ENCODE measurements at regions not wholly inside any gene's neighbourhood (a gene's known extent, or its start where the extent isn't known, plus 50 kb on each side); places are given as distances from the start of the nearest gene placed in this dataset.

GRCh38 chr20:21862259-21862946 lies 156.9 kb downstream of the PAX1 start:
- H3K4me1 ChIP-seq (ENCODE audit: insufficient read depth, low read length): no peaks in the 10 kb centered on the region
- no peaks in the 10 kb centered on the region for H3K9me3 ChIP-seq (ENCODE audit: low read length)
- H3K36me3 ChIP-seq (ENCODE audit: insufficient read depth, low read length): no peaks in the 10 kb centered on the region
- Mint-ChIP-seq H3K27ac (no peak overlapping the region), H3K36me3 (no peaks in the 10 kb centered on the region), H3K27me3 (no peaks in the 10 kb centered on the region), H3K9me3 (peaks cover 10 to 29% (median 17%) of the 10 kb centered on the region in 5 donors), H3K4me1 (no peaks in the 10 kb centered on the region), H3K4me3 (no peak overlapping the region)
- ChIA-PET CTCF (no interaction called here), POLR2A (no interaction called here)
- no peak overlapping the region for H3K27ac ChIP-seq (ENCODE audit: low read depth, low read length)
- no peak overlapping the region for H3K4me3 ChIP-seq (ENCODE audit: low read length)
- no peaks in the 10 kb centered on the region for H3K27me3 ChIP-seq (ENCODE audit: insufficient read depth, low read length, poor library complexity, severe bottlenecking)
- no peak for DNase-seq

GRCh38 chr20:21840991-21841390 lies 135.5 kb downstream of the PAX1 start:
- H3K27ac Mint-ChIP-seq: no peak overlapping the region
- ChIA-PET CTCF (no interaction called here), POLR2A (no interaction called here)

GRCh38 chr20:21839982-21840381 lies 134.5 kb downstream of the PAX1 start:
- Mint-ChIP-seq H3K36me3 (no peaks in the 10 kb centered on the region), H3K4me1 (no peaks in the 10 kb centered on the region), H3K9me3 (peaks cover 0 to 18% (median 8%) of the 10 kb centered on the region in 5 donors), H3K4me3 (no peak overlapping the region), H3K27me3 (no peaks in the 10 kb centered on the region), H3K27ac (no peak overlapping the region)
- H3K9me3 ChIP-seq (ENCODE audit: low read length): no peaks in the 10 kb centered on the region
- no peaks in the 10 kb centered on the region for H3K27me3 ChIP-seq (ENCODE audit: insufficient read depth, low read length, poor library complexity, severe bottlenecking)
- no peaks in the 10 kb centered on the region for H3K36me3 ChIP-seq (ENCODE audit: insufficient read depth, low read length)
- no peaks in the 10 kb centered on the region for H3K4me1 ChIP-seq (ENCODE audit: insufficient read depth, low read length)
- H3K27ac ChIP-seq (ENCODE audit: low read depth, low read length): no peak overlapping the region
- no peak overlapping the region for H3K4me3 ChIP-seq (ENCODE audit: low read length)
- ChIA-PET POLR2A (no interaction called here), CTCF (no interaction called here)
- DNase-seq: no peak

More at GRCh38 chr20:21840991-21841390, 135.5 kb downstream of the PAX1 start:
- H3K4me3 ChIP-seq (ENCODE audit: low read length): no peak overlapping the region
- Mint-ChIP-seq H3K27me3 (no peaks in the 10 kb centered on the region), H3K4me3 (no peak overlapping the region), H3K36me3 (no peaks in the 10 kb centered on the region), H3K9me3 (peaks cover 0 to 20% (median 8%) of the 10 kb centered on the region in 5 donors), H3K4me1 (no peaks in the 10 kb centered on the region)
- no peaks in the 10 kb centered on the region for H3K4me1 ChIP-seq (ENCODE audit: insufficient read depth, low read length)
- no peaks in the 10 kb centered on the region for H3K27me3 ChIP-seq (ENCODE audit: insufficient read depth, low read length, poor library complexity, severe bottlenecking)
- H3K9me3 ChIP-seq (ENCODE audit: low read length): no peaks in the 10 kb centered on the region
- no peak for DNase-seq
- no peak overlapping the region for H3K27ac ChIP-seq (ENCODE audit: low read depth, low read length)
- no peaks in the 10 kb centered on the region for H3K36me3 ChIP-seq (ENCODE audit: insufficient read depth, low read length)

GRCh38 chr20:21836346-21836745 lies 130.9 kb downstream of the PAX1 start:
- H3K27ac ChIP-seq (ENCODE audit: low read depth, low read length): no peak overlapping the region
- DNase-seq: no peak
- H3K27me3 ChIP-seq (ENCODE audit: insufficient read depth, low read length, poor library complexity, severe bottlenecking): no peaks in the 10 kb centered on the region
- H3K9me3 ChIP-seq (ENCODE audit: low read length): no peaks in the 10 kb centered on the region
- Mint-ChIP-seq H3K4me3 (no peak overlapping the region), H3K4me1 (no peaks in the 10 kb centered on the region), H3K27ac (no peak overlapping the region), H3K9me3 (peaks cover 0 to 14% (median 10%) of the 10 kb centered on the region in 5 donors), H3K36me3 (no peaks in the 10 kb centered on the region), H3K27me3 (no peaks in the 10 kb centered on the region)
- H3K4me1 ChIP-seq (ENCODE audit: insufficient read depth, low read length): no peaks in the 10 kb centered on the region
- CTCF ChIA-PET: no interaction called here
- H3K4me3 ChIP-seq (ENCODE audit: low read length): no peak overlapping the region
- POLR2A ChIA-PET: no interaction called here
- H3K36me3 ChIP-seq (ENCODE audit: insufficient read depth, low read length): no peaks in the 10 kb centered on the region

GRCh38 chr20:21835042-21835441 lies 129.6 kb downstream of the PAX1 start:
- Histone ChIP-seq H3K9me3 (ENCODE audit: low read length) (no peaks in the 10 kb centered on the region), H3K27me3 (ENCODE audit: insufficient read depth, low read length, poor library complexity, severe bottlenecking) (no peaks in the 10 kb centered on the region), H3K36me3 (ENCODE audit: insufficient read depth, low read length) (no peaks in the 10 kb centered on the region), H3K4me3 (ENCODE audit: low read length) (no peak overlapping the region), H3K4me1 (ENCODE audit: insufficient read depth, low read length) (no peaks in the 10 kb centered on the region), H3K27ac (ENCODE audit: low read depth, low read length) (no peak overlapping the region)
- Mint-ChIP-seq H3K4me3 (no peak overlapping the region), H3K4me1 (no peaks in the 10 kb centered on the region), H3K36me3 (no peaks in the 10 kb centered on the region), H3K27me3 (no peaks in the 10 kb centered on the region), H3K9me3 (peaks cover 0 to 14% (median 10%) of the 10 kb centered on the region in 5 donors), H3K27ac (no peak overlapping the region)
- no peak for DNase-seq
- ChIA-PET CTCF (no interaction called here), POLR2A (no interaction called here)

- Histone ChIP-seq H3K27me3 (ENCODE audit: insufficient read depth, low read length, poor library complexity, severe bottlenecking) (no peaks in the 10 kb centered on the region), H3K4me1 (ENCODE audit: insufficient read depth, low read length) (no peaks in the 10 kb centered on the region), H3K27ac (ENCODE audit: low read depth, low read length) (no peak overlapping the region), H3K4me3 (ENCODE audit: low read length) (no peak overlapping the region), H3K36me3 (ENCODE audit: insufficient read depth, low read length) (no peaks in the 10 kb centered on the region), H3K9me3 (ENCODE audit: low read length) (no peaks in the 10 kb centered on the region)
- no peak overlapping the region for H3K4me3 Mint-ChIP-seq
- H3K9me3 Mint-ChIP-seq: peaks cover 0 to 12% (median 9%) of the 10 kb centered on the region in 5 donors
- ChIA-PET CTCF (no interaction called here), POLR2A (no interaction called here)
- DNase-seq: no peak
- no peaks in the 10 kb centered on the region for H3K36me3 Mint-ChIP-seq
- H3K27me3 Mint-ChIP-seq: no peaks in the 10 kb centered on the region
- H3K4me1 Mint-ChIP-seq: no peaks in the 10 kb centered on the region
- no peak overlapping the region for H3K27ac Mint-ChIP-seq
Measured at GRCh38 chr20:21832442-21833385, 127.2 kb downstream of the PAX1 start.

GRCh38 chr20:21826976-21827375 lies 121.5 kb downstream of the PAX1 start:
- H3K36me3 ChIP-seq (ENCODE audit: insufficient read depth, low read length): no peaks in the 10 kb centered on the region
- Mint-ChIP-seq H3K9me3 (peaks cover 0 to 9% (median 5%) of the 10 kb centered on the region in 5 donors), H3K4me3 (no peak overlapping the region), H3K27ac (no peak overlapping the region), H3K4me1 (no peaks in the 10 kb centered on the region), H3K27me3 (no peaks in the 10 kb centered on the region), H3K36me3 (no peaks in the 10 kb centered on the region)
- H3K4me3 ChIP-seq (ENCODE audit: low read length): no peak overlapping the region
- no peak for DNase-seq
- no peaks in the 10 kb centered on the region for H3K27me3 ChIP-seq (ENCODE audit: insufficient read depth, low read length, poor library complexity, severe bottlenecking)
- CTCF ChIA-PET: no interaction called here
- POLR2A ChIA-PET: no interaction called here
- no peaks in the 10 kb centered on the region for H3K4me1 ChIP-seq (ENCODE audit: insufficient read depth, low read length)
- H3K27ac ChIP-seq (ENCODE audit: low read depth, low read length): no peak overlapping the region
- H3K9me3 ChIP-seq (ENCODE audit: low read length): no peaks in the 10 kb centered on the region

- Mint-ChIP-seq H3K27ac (no peak overlapping the region), H3K4me3 (no peak overlapping the region), H3K27me3 (no peaks in the 10 kb centered on the region), H3K4me1 (no peaks in the 10 kb centered on the region), H3K9me3 (peaks cover 0 to 9% (median 4%) of the 10 kb centered on the region in 5 donors), H3K36me3 (no peaks in the 10 kb centered on the region)
- Histone ChIP-seq H3K4me3 (ENCODE audit: low read length) (no peak overlapping the region), H3K27me3 (ENCODE audit: insufficient read depth, low read length, poor library complexity, severe bottlenecking) (no peaks in the 10 kb centered on the region), H3K9me3 (ENCODE audit: low read length) (no peaks in the 10 kb centered on the region), H3K27ac (ENCODE audit: low read depth, low read length) (no peak overlapping the region), H3K4me1 (ENCODE audit: insufficient read depth, low read length) (no peaks in the 10 kb centered on the region), H3K36me3 (ENCODE audit: insufficient read depth, low read length) (no peaks in the 10 kb centered on the region)
- POLR2A ChIA-PET: no interaction called here
- DNase-seq: no peak
- CTCF ChIA-PET: no interaction called here
Measured at GRCh38 chr20:21821358-21821757, 115.9 kb downstream of the PAX1 start.
